Hematopoietic multipotent progenitor cell treated with erythropoietin and hydrocortisone succinate and interleukin-3 and kit ligand, for 15 days (in vitro differentiated cells): ENCODE measurements at regions not wholly inside any gene's neighbourhood (a gene's known extent, or its start where the extent isn't known, plus 50 kb on each side); places are given as distances from the start of the nearest gene placed in this dataset.
A peak's percentile ranks its signal among the peaks of the same experiment; 100 is the strongest.
"Not testable (repeated sequence)": the region's sequence is repeated elsewhere in the genome, so short reads cannot be mapped to it uniquely, and the experiment has no call there.

Experiments
- DNase-seq: peaks from one replicate; pipeline ENCODE4 v3.0.0-alpha.2; 2015; ENCODE audit warnings: low spot score

DNA sequence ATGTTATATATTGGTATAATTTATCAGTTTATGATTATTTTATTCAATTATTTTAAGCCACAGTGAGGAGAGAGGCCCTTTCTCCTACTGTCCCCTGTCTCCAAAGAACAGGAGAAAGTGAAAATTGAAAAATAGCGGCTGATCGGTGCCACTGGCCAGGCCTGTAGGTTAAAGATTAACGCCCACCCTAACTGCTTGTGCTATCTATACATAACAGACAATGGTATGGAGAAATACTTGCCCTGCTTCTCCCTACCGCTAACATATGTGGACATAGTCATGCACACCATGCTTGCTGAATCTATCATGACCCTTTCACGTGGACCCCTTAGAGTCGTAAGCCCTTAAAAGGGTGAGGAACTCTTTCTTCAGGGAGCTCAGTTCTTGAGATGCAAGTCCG, 67.5 kb downstream of the EIF1AY start:
- DNase-seq = peak; percentile 70

DNA sequence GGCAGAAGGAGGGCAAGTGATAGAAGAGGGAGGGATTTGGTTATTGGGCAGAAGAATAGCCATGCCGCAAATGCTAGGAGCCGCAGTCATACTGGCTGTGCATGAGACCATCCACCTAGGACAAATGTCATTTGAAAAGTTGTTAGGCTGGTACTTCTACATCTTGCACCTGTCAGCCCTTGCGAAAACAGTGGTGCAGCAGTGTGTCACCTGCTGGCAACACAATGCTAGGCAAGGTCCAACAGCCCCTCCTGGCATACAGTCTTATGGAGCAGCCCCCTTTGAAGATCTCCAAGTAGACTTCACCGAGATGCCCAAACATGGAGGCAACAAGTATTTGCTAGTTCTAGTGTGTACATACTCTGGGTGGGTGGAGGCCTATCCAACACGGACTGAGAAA, 72.7 kb downstream of the EIF1AY start:
- DNase-seq = no peak

DNA sequence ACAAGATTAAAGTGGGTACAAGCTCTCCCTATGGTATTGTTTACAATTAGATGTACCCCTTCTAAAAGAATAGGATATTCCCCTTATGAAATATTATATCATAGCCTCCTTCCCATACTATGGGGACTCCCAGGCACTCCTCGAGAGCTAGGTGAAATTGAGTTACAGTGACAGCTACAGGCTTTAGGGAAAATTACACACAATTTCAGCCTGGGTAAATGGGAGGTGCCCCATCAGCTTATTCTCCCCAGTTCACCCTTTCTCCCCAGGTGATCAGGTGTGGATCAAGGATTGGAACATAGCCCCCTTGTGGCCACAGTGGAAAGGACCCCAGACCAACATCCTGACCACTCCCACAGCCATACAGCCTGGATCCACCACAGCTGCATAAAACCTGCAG, 73.3 kb downstream of the EIF1AY start:
- DNase-seq = peak; percentile 61

DNA sequence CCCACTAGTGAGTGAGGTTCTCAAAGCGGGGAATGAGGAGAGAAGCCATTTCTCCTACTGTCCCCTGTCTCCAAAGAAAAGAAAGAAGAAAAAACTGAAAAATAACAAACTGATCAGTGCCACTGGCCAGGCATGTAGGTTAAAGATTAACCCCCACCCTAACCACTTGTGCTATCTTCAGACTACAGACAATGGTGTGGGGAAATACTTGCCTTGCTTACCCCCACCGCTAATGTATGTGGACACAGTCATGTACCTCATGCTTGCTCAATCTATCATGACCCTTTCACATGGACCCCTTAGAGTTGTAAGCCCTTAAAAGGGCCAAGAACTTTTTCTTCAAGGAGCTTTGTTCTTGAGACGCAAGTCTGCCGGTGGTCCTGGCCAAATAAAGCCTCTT, 75.9 kb downstream of the EIF1AY start:
- peak; percentile 60 for DNase-seq

DNA sequence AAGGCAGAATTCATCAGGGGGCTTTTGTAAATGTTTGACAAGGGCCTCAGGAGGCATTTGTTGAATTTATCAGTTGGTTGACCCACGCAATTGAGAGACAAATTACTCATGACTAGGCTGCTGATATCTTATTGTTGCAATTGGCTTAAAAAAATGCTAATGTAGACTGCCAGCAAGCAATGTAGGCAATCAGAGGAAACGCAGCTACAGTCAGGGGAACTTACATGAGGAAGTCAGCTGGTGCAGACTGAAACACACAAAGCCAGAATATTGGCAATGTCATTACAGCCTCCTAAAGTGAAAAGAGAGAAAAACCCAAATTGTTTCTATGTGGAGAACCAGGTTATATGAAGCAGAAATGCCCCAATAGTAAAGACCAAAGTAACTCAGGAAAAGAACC, 83.9 kb downstream of the EIF1AY start:
- no peak for DNase-seq

DNA sequence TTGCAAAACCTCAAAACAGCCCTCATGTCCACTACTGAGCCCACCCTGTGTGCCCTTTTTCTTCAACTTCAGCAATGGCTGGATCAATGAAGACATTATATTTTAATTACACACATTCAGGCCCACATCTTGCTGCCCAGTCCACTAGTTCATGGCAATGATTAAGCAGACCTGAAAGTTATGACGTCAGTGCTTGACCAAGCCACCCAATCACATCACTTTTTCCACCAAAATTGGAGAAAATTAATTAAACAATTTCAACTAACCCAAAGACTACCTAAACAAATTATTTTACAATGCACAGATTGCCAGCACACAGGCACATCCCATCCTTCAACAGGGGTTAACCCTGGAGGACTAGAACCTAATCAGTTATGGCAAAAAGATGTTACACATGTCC, 86.6 kb downstream of the EIF1AY start:
- DNase-seq = no peak

DNA sequence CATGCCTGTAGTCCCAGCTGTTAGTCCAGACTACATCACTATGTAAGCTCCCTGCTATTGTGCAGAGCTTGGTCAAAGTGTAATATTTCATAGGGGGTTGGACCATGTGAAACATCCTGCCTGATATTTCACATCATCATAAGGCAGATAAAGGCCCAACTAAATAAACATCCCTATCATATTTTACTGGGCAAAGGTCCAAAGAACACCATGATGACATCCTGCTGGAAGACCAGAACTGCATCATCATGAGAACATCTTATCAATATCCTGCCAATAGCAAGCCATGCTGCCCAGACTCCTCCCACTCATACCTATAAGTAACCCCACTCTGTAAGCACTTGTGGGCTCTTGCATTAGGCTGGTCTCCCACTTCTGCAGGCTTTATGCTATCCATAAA, 88.6 kb downstream of the EIF1AY start:
- peak; percentile 66 for DNase-seq

DNA sequence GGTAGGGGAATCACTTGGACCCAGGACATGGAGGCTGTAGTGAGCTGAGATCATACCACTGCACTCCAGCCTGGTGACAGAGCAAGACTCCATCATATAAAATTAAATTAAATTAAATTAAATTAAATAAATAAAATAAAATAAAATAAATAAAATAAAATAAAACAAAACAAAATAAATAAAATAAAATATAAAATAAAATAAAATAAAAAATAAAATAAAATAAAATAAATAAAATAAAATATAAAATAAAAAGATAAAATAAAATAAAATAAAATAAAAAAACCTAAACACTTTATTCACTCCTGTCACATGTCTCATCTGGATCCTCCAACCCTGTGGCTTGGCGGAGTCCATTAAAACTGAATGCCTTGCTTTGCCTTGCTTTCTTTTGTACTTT, 89.8 kb downstream of the EIF1AY start:
- not testable (repeated sequence) for DNase-seq

DNA sequence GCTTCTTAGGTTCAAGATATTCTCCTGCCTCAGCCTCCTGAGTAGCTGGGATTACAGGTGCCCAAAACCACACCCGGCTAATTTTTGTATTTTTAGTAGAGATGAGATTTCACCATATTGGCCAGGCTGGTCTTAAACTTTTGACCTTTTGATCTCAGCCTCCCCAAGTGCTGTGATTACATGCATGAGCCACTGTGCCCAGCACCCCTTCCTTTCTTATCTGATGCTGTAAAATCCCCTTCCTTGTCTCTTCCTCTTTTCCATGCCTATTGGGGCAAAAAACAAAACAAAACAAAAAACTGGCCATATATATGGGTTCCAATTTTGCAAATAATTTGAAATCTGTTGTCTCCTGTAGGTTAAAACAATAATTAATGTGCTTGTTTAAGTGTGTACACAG, 74.0 kb upstream of the RPS4Y2 start:
- no peak for DNase-seq

DNA sequence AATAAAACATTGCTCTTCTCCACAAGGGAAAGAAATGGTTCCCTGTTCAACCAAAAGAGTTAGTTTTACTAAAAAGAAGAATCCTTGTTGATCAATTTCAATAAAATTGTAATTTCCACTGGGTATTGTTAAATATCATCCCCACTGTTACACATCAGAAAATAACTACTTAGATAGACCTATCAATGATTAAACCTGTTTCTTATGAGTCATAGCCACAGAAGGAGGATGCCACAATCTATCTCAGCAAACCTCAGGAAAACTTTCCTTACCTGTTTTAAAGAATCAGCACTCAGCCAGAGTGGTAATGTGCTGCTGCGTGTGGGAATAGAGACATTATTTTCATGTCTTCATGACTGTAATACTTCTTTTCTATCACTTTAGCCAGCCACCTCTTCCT, 72.5 kb upstream of the RPS4Y2 start:
- DNase-seq = no peak

DNA sequence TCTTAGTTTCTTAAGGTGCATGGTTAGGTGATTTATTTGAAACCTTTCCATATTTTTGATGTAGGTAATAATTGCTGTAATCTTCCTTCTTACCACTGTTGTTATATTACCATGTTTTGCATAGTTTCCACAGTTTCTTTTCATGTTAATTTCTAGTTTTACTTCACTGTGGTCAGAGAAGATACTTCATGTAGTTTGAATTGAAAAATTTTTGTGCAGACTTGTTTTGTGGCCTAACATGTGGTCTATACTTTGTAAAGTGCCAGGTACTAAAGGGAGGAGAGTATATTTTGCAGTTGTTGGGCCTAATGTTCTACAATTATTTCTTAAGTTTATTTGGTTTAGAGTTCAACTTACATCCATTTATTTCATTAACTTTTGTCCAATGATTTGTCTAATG, 69.2 kb upstream of the RPS4Y2 start:
- DNase-seq = no peak
